Thyroid gland (tissue), 4 donors: ENCODE measurements at regions not wholly inside any gene's neighbourhood (a gene's known extent, or its start where the extent isn't known, plus 50 kb on each side); places are given as distances from the start of the nearest gene placed in this dataset.

Experiments used
- CTCF ChIP-seq, 6 experiments: fragments of 200-600 bp in 3 of 6; fragments of 450-650 bp in 3 of 6; sonication (generic) in 3 of 6; IDR thresholded peaks; one replicate each; pipeline ENCODE4 v1.5.1; 2016 to 2019; ENCODE audit warnings: antibody characterized with exemption in 6 of 6, mild to moderate bottlenecking in 2 of 6, inconsistent platforms in 1 of 6, moderate library complexity in 1 of 6
- POLR2A ChIP-seq, 2 donors: fragments of 450-650 bp; IDR thresholded peaks; one replicate each; pipeline ENCODE4 v1.6.1; 2017; ENCODE audit warnings: antibody characterized with exemption in 2 of 2, mild to moderate bottlenecking in 2 of 2, moderate library complexity in 1 of 2

GRCh38 chr1:218571491-218571890, 226.4 kb downstream of the TGFB2 start:
- TF ChIP-seq CTCF (IDR thresholded peaks at IDR 0.05): no peak
- TF ChIP-seq POLR2A (IDR thresholded peaks at IDR 0.05): no peak
